C4-2B (cell line): ENCODE measurements at regions not wholly inside any gene's neighbourhood (a gene's known extent, or its start where the extent isn't known, plus 50 kb on each side); places are given as distances from the start of the nearest gene placed in this dataset.

Experiments used
- H3K27ac ChIP-seq: fragments of 450-650 bp; 2 replicates; pipeline ENCODE4 v1.5.1; 2017
- ZFX ChIP-seq: fragments of 450-650 bp; IDR thresholded peaks from 2 replicates; pipeline ENCODE4 v1.6.1; 2017
- TF ChIP-seq, protein P1 (sequence below): fragments of 450-650 bp; conservative IDR thresholded peaks from 2 replicates; pipeline ENCODE4 v1.5.1; 2017; ENCODE audit warnings: mild to moderate bottlenecking

DNA sequence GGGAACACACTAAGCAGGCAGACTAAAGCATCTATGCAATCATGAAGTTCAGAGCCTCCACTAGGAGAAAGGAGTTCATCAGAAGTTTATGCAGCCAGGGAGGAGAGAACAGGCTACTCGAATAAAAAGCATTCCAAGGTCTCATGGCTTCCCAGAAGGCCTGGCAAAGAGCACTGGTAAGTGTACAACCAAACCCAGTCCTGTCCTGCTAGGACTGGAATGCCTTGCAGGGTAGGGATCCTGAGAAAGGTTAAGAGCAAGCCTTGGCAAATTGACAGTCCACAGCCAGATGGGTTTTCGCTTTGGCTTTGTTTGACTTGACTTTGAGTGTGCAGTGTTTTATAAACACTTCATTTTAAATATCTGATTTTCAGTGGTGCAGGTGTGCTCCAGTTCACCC lies 133.6 kb upstream of the ATP1B1 start:
- TF ChIP-seq, protein P1, sequence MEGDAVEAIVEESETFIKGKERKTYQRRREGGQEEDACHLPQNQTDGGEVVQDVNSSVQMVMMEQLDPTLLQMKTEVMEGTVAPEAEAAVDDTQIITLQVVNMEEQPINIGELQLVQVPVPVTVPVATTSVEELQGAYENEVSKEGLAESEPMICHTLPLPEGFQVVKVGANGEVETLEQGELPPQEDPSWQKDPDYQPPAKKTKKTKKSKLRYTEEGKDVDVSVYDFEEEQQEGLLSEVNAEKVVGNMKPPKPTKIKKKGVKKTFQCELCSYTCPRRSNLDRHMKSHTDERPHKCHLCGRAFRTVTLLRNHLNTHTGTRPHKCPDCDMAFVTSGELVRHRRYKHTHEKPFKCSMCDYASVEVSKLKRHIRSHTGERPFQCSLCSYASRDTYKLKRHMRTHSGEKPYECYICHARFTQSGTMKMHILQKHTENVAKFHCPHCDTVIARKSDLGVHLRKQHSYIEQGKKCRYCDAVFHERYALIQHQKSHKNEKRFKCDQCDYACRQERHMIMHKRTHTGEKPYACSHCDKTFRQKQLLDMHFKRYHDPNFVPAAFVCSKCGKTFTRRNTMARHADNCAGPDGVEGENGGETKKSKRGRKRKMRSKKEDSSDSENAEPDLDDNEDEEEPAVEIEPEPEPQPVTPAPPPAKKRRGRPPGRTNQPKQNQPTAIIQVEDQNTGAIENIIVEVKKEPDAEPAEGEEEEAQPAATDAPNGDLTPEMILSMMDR, result no peak
- TF ChIP-seq ZFX, result no peak
- H3K27ac ChIP-seq, result no peak overlapping the region

- H3K27ac ChIP-seq, result no peak overlapping the region
These were observed 132.4 kb upstream of the ATP1B1 start for GRCh38 chr1:168974117-168974516.

DNA sequence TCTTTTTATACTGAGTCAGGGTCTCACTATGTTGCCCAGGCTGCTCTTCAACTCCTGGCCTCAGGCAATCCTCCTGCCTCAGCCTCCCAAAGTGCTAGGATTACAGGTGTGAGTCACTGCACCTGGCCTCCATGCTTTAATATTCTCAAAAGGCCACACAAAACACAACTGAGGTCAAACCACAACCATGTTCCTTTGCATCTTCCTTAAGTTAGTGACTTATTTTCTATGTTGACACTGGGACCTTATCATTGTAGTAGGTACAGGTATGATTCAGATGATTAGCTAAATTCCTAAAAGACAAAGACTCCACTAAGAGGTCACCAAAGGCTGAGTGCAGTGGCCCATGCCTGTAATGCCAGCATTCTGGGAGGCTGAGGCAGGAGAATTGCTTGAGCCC lies 131.9 kb upstream of the ATP1B1 start:
- H3K27ac ChIP-seq, result no peak overlapping the region
- no peak for TF ChIP-seq ZFX
- TF ChIP-seq, protein P1, result no peak

More at GRCh38 chr1:168974117-168974516, 132.4 kb upstream of the ATP1B1 start:
- TF ChIP-seq ZFX, result no peak
- TF ChIP-seq, protein P1, result no peak

GRCh38 chr1:168976267-168976666 lies 130.2 kb upstream of the ATP1B1 start:
- H3K27ac ChIP-seq, result no peak overlapping the region
- TF ChIP-seq, protein P1, result no peak
- no peak for TF ChIP-seq ZFX

- TF ChIP-seq ZFX, result no peak
- TF ChIP-seq, protein P1, result no peak
- no peak overlapping the region for H3K27ac ChIP-seq
These were observed 128.9 kb upstream of the ATP1B1 start for GRCh38 chr1:168977618-168978017.

- H3K27ac ChIP-seq, result no peak overlapping the region
- TF ChIP-seq ZFX, result no peak
- TF ChIP-seq, protein P1, result no peak
These were observed 127.2 kb upstream of the ATP1B1 start for GRCh38 chr1:168979276-168979675.

DNA sequence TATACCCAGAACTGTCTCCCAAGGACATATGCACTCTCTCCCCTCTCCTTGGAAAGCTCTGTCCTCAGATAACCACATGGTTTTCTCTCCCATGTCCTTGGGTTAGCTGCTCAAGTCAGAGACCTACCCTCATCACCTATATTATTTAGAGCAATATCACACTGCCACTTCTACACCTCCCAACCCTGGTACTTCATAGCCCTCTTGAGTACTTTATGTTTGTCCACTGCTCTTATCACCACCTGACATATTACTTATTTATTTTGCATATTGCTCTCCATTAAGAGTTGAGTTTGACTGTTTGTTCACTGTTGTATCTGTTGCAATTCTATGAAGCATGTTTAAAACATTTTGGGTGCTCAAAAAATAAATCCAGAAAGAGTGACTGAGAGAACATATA lies 126.3 kb upstream of the ATP1B1 start:
- TF ChIP-seq, protein P1, result no peak
- TF ChIP-seq ZFX, result no peak
- no peak overlapping the region for H3K27ac ChIP-seq

GRCh38 chr1:168980656-168981055 lies 125.8 kb upstream of the ATP1B1 start:
- H3K27ac ChIP-seq, result no peak overlapping the region
- TF ChIP-seq, protein P1, result no peak
- no peak for TF ChIP-seq ZFX
